Activated CD4-positive, CD25-positive, alpha-beta regulatory T cell treated with anti-CD3 and anti-CD28 coated beads, Interleukin-2, amount 50 U/mL, for 24 hours (primary cell): ENCODE measurements at regions not wholly inside any gene's neighbourhood (a gene's known extent, or its start where the extent isn't known, plus 50 kb on each side); places are given as distances from the start of the nearest gene placed in this dataset.

Source experiments
- ATAC-seq, 2 donors: fragments of 150-1000 bp; cut with Tn5 transposase; one replicate each; pipeline ENCODE4 v1.10.0; 2021; ENCODE audit warnings: mild to moderate bottlenecking in 1 of 2, moderate library complexity in 1 of 2

DNA sequence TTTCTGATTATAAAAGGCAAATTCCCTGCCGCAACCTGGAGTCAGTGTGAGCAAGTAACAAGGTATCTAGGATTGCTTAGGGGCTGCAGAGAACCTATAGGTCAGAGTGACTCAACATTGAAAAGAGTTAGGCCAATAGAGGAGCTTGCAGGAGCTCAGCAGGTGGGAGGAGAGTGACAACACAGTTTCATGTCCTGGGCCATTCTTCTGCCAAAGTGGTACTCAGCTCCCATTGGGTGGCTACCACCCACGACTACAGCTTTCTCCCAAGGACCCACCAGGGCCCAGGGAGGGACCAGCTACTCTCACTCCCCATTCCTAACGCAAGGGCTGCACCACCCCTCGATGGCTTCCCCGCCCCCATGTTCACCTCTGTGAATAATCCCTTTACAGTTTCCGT lies 86.7 kb upstream of the SPATA31C2 start:
- ATAC-seq, result no peak

DNA sequence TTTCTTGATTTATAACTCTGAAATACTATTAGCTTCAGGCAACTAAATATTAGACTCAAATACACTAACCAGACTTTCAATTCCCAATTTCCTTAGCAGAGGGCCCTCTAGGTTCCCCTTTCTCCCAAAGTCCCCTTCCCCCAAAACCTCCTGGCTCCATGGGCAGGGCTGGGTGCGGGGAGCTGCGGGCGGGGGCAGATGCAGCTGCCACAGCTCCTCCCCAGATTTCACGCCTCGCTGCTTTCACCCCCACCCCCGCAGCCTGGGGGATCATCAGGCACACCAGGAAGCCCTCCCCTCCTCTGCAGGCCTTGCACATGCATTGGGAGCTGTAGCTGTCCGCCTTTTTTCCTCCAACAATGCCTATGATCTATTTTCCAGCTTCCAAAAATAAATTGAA lies 82.8 kb upstream of the SPATA31C2 start:
- ATAC-seq, result no peak

DNA sequence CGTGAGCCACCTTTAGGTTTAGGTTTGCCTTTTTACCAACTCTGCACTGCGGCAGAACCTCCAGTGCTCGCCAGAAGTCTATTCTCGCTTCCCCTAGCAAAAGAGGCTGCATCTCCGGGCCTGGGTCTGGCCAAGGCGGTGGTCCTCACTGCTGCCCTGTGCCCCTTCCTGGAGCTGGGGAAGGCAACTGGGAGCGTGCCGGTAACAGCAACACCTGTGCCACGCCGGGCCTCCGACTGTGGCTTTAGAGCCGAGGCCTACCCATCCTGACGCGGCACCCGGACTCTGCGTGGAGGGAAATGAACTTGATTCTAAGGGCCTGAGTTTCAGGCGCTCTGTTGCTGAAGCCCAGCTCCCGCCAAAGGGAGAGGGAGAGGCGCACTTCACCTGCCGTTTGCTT lies 82.4 kb upstream of the SPATA31C2 start:
- no peak for ATAC-seq

DNA sequence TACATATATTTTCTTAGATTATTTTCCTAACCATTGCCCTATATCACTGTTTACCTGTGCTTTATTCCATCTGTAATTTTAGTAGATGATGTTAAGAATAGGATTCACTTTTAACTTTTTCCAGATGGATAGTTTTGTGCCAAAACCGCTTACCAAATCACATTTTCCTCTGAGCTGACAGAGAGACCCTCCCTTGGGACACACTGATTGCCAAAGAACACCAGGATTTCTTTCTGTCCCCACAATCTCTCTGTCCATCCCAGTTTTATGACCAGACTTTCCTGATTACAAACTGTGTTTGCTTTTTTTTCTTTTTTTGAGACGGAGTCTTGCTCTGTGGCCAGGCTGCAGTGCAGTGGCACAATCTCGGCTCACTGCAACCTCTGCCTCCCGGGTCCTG lies 81.3 kb upstream of the SPATA31C2 start:
- ATAC-seq, result no peak

DNA sequence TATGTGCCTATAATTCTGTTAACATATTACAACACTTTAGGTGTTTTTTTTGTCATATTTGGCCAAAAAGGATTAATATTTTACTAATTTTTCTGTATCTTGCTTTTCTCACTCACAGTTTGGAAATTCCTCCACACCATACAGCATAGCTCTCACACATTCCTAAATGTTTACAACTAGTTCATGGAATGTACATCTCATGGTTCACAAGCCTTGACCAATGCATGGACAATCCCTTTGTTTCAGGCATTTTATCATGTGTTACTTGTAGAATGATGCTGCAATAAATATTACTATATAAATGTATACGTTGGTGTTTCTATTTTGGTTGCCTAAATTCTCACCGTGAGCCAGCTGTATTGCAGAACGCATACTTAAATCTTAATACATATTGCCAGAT lies 80.5 kb upstream of the SPATA31C2 start:
- no peak for ATAC-seq

DNA sequence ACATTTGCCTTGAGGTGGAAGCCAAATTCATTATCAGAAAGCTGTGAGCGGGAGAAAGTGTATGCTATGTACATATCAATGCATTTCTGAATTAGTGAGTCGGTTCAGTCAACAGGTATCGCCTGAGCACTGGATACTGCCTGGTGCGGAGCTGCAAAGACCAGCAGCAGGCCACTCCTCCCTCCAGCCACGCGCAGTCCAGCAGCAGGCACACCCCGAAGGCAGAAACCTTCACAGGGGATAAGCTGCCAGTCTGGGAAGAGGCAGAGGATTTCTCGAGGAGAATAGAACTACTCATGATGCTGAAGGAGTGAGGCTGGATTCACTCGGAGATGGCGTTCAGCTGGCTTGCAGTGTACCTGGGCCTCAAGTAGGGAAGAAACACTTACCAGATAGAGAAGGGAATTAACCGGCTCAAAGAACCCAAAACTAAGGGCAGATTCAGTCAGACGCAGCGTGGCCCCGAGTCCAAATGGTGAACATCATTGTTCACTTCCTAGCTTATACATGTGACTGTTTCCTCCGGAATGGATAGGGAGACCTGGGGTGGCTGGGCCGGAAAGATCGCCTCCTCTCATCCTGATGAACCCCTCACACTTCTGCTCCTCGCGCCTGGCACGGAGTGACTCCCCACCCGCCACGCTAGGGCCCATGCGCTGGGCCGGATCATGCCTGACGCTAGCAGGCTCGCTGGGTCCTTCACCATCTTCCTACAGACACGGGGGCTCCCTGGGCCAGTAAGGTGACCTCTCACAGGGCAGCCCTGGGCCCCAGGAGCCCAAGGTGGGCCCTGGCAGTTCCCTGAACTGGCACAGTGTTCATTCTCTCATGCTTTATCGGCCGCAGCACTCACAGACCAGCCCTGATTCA lies 78.1 kb upstream of the SPATA31C2 start:
- no peak for ATAC-seq

DNA sequence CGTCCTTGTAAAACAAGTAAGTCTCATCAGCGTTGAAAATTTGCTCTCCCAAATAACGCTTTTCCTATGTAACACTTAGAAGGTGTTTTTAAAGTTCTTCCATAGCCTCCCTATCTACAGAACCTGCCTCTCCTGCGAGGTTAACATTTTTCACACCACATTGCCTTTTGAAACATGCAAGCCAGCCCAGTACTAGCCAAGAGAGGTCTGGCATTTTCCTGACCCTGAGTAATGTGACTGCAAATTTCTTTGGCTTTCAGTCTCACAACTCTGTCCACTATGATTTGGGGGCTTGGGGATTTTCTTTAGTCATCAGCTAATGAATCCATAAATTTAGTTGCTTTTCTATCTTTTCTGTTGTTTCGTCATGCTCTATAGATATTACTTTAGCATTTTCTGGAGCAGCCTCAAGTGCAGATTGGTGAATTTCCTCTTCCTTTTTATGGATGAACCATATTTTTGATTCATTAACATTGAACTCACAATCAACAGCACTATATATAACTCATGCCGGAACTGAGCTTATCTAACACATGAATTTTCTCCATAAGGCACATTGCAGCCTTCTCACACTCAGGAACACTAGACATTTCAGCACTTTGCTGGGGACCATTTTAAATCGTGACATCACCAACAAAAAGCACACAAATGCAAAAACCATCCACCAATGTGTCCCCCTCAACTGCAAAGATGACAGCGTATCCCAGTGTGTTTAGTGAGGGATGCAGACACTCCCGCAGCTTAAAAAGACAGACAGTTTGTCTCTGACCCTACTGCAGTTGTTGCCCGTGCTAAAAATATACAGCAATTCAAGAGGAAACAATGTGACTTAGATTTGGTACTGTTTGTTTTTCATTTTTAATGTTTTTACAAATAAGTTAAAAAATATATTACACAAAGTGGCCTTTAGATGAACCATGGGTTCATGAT lies 77.2 kb upstream of the SPATA31C2 start:
- no peak for ATAC-seq

DNA sequence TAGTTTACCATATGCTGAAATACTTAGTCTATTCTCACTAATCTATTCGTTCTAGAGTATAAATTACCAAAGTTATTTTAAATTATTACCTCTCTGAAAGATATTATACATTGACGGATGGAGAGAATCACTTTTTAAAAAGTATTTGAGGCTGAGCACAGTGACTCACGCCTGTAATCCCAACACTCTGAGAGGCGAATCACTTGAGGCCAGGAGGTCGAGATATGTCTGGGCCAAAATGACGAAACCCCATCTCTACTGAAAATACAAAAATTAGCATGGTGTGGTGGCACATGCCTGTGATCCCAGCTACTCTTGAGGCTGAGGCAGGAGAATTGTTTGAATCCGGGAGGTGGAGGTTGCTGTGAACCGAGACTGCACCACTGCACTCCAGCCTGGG lies 64.0 kb upstream of the SPATA31C2 start:
- no peak for ATAC-seq

DNA sequence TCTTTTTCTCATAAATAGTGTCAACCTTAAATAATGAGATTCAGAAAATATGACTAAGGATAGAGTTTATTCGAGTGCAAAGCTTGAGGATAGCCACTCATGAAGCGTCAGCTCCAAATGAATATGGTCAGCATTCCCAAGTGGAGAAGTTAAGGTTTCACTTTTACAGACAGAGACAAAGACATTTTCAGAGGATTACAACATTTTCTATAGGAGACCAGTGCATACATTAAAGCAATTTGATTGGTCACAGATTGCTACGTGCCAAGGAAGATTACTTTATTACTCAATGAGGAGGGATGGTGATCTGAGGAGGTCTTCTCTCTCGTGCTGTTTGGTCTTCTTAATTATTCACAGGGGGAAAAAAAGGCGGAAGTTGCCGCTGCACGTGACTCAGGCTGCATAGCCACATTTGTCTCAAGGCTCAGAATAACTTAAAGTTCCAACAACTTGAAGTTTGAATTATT lies 60.1 kb upstream of the SPATA31C2 start:
- no peak for ATAC-seq

DNA sequence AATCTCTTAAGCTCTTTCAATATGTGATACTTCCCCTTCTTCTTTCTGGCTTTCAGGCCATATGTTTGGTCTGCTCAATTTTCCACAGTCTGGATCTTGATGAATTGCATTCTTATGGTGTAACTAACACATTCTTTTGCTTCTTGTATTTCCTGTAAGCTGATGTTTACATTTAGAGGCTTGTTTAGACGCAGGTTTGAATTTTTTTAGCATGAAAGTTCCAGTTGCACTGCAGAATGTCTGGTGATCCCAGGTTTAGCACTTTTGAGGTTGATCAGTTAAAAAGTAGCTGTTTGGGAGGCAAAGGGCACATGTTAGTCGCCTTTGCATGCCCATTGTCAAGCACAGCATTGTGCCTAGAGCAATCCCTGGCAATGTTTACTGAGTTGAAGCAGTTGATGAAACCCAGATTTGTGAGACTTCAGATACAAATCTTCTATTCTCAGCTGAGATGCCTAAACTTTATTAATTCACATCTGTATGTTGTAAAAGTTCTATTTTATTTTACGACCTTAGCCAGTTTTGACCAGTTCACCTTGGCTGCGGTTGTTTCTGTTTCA lies 59.6 kb upstream of the SPATA31C2 start:
- ATAC-seq, result no peak

DNA sequence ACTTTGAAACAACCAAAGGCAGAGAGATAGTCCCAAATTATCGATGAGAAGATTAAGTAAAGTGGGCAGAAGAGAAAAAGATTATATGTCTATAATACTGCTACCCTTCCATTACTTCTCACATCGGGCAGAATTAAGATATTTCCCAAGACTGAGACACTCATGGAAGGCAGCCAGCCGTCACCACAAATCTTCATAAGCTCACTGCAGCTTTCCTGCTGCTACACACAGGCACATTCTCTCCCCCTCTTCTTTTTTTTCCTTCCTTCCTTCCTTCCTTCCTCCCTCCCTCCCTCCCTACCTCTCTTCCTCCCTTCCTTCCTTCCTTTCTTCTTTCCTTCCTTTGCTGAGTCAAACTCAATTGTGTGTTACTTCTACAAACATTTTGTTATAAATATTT lies 58.7 kb upstream of the SPATA31C2 start:
- ATAC-seq, result no peak

DNA sequence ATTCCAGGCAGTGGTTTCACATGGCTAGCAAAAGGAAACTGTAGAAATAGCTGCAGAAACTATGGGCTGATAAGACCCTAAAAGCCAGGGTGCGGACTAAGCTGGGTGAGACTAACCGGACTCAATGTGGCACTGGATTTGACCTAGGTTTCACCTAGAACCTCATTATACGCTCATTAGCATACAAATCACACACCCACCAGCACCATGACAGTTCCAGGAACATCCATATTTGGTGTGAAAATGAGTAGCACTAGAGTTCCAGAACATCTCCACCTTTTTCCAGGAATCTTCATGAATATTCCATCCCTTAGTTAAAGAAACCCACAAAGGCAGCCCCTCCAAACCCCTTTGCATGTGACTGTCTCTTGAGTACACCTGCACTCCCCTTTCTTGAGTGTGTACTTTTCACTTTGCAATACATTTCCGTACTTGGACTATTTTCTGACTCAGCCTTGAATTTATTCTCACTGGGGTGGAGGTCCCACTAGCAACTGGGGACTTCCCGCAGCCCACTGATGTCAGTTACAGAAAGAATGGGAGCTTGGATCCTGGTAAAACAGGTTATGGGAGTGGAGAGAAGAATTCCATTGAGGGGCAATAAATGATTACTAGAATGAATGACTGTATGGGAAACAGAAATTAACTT lies 58.0 kb upstream of the SPATA31C2 start:
- ATAC-seq, result no peak

DNA sequence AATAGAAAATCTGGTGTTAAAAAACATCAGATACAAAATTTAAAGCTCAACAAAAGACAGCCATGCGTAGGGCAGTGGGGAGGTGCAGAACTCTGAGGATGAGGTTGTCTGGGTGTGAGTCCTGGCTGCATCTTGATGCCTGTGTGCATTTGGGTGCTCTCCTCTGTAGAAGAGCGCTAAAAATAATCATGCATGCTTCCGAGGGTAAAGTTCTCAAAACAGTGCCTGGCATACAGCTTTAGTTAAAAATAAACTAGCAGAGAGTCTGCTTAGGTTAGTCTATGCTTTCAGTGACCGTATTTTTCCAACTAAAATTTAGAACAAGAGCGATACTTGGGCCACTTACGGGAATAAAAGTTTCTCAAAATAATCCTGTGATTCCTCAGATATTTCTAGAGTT lies 55.5 kb upstream of the SPATA31C2 start:
- ATAC-seq, result no peak

DNA sequence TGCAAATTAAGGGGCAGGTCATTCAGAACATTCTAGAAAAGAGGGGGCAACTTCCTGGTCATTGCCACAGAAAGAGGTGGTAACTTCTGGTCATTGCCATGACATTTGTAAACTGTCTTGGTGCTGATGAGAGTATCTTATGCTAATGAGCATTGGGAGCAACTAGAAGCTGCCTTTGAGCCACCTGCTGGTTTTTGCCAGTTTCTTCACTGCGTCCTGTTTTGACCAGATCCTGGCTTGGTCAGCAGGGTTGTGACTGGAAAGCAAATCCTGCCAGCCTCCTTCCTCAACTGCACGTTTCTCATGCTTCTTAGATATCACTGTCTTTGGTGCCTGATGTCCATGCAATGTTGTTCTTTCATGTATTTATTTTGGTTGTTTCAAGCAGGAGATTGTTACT lies 53.2 kb upstream of the SPATA31C2 start:
- ATAC-seq, result no peak

DNA sequence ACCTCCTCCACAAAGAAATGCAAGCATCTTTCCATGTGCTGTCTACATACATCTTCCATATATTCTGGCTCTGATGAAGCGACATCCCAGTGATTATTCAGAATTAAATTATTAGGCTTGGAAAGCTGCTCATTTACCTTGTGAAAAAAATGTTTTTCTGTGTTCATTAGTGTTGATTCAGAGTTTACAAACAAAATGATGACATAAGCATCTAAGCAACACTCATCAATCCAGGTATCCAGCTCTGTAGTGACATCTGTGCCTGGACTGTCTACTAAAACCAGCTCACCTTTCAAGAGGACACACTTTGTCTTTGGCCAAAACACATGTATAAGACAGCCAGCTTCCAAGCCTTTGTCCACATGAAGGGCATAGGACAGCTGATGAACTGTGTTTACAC lies 51.1 kb upstream of the SPATA31C2 start:
- no peak for ATAC-seq
